NCI-H526 (cell line): ENCODE measurements at regions not wholly inside any gene's neighbourhood (a gene's known extent, or its start where the extent isn't known, plus 50 kb on each side); places are given as distances from the start of the nearest gene placed in this dataset.

Experiments
- DNase-seq, 2 experiments: peaks; one replicate each; lab custom pipeline; 2025; lab: John Stamatoyannopoulos, UW

DNA sequence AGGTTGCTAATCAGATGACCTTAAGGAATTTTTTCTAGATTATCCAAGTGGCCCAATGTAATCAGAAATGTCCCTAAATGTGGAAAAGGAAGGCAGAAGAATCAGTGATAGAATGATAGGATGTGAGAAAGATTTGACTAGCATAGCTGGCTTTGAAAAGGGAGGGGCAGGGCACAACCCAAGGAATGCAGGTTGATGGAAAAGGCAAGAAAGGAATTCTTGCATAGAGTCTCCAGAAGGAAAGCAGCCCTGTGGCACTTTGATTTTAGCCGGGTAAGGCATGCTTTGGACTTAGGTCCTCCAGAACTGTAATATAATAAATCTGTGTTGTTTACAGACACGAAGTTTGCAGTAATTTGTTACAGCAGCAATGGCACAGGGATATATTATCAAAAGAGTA is 375.7 kb upstream of the B3GALT2 start:
- DNase-seq = no peak

DNA sequence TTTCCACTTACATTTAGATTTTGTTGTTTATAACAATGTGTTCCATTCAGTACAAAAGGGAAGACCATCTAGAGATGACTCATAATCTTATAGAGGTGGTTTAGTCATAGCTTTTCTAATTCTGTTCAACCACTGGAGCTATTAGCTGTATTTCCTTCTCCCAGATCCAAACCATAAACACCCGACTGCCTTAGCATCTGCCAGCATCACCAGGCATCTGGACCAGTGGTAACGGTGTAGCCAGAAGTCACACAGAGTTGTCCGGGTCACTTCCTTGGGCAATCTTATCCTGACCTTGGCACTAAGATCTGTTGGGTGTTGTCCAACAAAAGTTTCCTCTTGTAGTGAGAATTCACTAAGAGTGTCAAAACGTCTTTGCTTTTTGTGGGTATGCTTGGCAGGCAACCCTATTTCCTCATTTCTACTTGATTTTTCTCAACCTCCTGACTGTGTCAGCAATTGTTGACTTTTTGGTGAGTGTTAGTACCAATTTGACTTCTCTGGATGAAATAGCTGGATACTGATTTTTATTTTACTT is 372.1 kb upstream of the B3GALT2 start:
- no peak for DNase-seq

DNA sequence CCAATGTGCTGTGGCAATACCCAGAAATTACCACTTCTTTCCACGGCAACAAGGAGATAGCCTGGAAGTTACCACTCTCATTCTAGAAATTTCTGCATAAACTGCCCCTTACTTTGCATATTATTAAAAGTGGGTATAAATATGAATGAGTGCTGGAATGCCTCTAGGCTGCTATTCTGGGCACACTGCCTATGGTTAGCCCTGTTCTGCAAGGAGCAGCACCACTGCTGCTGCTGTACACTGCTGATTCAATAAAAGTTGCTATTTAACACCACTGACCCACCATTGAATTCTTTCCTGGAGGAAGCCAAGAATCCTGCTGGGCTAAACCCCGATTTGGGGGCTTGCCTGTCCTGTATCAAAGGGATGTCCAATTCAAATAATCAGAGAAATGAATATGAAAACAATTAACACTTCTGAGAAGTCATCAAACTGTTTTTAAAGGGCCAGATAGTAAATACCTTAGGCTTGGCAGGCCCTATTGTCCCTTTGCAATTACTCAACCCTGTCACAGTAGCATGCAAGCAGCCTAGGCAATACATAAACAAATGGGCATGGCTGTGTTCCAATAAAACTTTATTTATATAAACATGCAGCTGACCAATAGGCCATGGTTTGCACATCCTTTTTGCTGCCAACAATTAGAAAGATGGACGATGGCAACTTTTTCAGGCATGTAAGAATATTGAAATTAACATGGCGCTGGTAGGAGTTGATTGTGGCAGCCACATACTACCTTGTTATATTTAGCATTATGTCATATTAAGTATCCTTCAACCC is 369.4 kb upstream of the B3GALT2 start:
- peak in 1 of 2 experiments; percentile 2 for DNase-seq

DNA sequence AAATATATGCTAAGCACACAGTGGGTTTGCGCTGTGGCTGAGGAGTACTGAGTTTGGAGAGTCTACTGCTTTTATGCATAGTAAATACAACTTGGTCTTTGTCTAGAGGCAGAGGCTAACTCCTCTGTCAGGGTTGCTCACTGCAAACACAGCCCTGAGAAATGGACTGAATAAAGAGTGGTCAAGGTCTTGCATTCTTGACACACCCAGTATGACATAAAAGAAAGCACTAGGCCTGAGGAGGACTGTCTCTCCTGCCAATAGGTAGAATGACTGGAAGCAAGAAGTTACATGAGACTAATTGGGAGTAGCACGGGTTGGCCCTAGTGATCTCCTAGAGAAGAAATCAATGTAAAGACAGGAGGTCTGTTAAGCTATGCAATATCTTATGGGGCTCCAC is 367.2 kb upstream of the B3GALT2 start:
- no peak for DNase-seq

DNA sequence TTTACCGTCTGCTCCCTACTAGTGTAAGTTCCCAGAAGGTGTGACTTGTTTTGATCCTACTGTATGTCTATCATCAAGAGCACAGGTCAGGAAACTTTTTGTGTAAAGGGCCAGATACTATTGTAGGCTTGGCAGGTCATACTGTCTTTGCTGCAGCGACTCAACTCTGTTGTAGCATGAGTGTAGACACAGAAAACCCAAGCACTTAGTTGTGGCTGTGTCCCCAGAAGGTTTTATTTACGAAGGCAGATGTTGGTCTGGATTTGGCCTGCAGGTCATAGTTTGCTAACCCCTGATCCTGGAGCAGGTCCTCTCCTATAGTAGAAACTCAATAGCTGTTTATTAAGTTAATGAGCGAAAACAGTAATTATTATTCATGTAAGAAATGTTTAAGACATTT is 365.9 kb upstream of the B3GALT2 start:
- DNase-seq = no peak

DNA sequence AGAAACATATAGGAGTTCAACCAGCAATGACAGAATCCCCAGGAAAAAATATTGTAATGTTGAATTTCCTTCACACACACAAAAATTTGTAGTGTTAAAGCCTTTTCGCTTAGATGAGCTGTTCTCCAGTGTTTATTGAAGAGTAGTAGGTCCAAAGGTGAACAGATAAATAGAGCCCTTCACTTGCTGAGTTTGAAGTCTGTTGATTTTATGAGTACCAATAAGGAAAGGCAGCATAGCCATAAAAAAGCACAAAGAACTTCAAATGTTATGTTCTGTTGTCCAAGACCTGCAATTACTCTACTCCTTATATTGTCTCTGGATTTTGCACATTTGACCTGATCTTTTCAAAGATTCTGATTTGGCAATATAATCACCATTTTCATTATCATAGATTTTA is 362.7 kb upstream of the B3GALT2 start:
- no peak for DNase-seq

DNA sequence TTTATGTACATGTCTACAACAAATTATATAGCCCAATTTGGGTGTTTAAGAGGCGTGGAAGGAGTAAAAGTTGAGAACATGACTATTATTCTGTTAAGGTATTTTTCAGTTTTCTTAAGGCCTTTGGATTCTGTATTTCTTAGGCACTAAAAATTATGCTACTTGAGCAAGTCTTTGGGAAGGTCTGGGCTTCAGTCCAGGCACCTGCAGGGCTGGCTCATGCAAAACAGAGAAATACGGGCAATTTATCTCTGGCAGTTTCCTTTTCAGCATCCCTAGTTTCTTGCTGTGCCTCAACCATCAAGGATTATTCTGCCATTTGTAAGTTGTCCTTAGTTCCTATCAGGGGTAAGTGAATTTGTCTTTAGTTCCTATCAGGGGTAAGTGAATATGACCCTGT is 358.8 kb upstream of the B3GALT2 start:
- peak; percentile 6 to 31 for DNase-seq

DNA sequence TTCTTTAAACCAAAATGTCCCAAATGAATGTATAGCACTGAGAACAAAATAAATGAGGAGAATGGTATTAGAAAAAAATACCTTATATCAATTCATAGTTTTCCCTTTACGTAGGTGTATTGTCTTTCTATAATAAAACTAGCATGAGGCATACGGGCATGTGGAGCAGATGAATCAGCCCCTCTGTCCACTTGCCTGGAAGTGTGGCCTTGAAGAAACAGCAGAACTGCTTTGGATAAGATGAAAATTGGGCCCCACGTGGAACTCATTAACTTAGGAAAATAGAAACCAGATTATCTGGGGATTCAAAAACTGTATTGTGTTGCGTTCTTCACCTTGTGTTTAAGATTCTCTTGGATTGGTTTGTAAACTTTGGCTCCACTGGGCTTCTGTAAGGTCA is 356.8 kb upstream of the B3GALT2 start:
- no peak for DNase-seq

DNA sequence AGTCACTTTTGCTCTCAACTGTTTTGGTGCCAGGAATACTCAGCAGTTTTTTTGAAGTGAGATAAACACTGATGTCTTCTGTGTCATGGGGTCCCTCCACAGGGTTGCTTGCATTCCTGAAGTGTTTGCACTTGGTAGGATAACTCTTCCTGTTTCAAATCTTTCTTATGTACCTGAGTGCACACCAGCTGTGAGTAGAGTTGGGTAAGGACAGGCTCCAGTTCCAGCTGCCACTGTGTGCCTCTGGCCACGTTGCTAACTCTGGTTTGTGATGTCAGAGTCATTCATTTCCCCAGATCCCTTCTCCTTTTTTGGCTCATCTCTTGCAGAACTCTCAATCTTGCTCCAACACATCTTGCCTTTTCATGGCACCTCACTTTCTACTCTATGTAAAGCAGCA is 356.3 kb upstream of the B3GALT2 start:
- no peak for DNase-seq

DNA sequence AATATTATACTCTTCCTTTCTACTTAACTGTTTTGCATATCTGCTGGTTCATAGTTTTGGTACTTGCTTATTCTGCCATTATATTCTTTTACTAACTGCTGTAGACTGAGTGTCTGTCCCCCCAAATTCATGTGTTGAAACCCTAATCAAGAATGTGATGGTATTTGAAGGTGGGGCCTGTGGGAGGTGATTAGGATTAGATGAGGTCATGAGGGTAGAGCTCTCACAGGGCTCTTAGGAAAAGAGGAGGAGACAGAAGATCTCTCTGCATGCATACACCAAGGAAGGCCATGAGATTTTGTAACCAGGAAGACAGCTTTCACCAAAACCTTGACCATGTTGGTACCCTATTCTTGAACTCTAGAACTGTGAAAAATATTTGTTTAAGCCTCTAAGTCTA is 354.1 kb upstream of the B3GALT2 start:
- DNase-seq = no peak

DNA sequence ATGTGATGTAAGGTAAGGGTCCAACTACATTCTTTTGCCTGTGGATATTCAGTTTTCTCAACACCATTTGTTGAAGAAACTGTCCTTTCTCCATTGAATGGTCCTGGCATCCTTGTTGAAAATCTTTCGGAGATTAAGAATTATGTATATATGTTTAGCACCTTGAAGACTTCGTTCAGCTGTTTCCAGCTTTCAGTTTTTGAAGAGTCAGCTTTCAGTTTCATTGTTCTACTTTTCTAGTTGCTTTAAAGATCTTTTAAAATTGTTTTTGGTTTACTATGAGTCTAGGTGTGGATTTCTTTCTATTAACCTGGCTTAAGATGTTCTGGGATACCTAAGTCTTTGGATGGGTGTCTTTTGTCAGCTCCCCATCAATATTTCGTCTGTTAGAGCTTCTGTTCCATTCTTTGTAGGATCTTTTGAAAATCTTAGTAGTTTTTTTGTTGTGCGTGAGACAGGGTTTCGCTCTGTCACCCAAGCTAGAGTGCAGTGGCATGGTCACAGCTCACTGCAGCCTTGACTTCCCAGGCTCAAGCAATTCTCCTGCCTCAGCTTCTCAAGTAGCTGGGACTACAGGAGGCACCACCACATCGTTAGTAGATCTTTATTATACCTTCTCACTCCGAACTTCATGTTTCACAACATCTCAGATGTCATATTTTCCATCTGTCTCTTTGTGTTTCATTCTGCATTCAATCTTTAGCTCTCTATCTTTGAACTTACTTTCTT is 353.5 kb upstream of the B3GALT2 start:
- no peak for DNase-seq

DNA sequence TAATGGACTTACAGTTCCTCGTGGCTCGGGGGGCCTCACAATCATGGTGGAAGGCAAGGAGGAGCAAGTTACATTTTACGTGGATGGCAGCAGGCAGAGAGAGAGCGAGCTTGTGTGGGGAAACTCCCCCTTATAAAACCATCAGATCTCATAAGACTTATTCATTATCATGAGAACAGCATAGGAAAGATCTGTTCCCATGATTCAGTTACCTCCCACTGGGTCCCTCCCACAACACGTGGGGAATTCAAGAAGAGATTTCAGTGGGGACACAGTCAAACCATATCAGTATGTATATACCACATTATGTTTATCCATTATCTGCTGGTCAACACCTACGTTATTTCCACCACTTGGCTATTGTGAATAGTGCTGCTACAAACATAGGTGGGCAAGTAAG is 352.3 kb upstream of the B3GALT2 start:
- no peak for DNase-seq

DNA sequence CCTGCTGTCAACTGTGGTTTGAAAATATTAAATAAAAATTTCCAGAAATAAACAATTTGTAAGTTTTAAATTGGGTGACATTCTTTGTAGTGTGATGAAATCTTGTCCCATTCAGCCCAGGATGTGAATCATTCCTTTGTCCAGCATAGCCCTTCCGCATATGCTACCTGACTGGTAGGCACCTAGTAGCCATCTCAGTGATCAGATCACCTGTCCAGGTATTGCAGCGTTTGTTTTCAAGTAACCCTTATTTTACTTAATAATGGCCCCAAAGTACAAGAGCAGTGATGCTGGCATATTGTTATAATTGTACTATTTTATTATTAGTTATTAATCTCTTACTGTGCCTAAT is 351.6 kb upstream of the B3GALT2 start:
- no peak for DNase-seq

DNA sequence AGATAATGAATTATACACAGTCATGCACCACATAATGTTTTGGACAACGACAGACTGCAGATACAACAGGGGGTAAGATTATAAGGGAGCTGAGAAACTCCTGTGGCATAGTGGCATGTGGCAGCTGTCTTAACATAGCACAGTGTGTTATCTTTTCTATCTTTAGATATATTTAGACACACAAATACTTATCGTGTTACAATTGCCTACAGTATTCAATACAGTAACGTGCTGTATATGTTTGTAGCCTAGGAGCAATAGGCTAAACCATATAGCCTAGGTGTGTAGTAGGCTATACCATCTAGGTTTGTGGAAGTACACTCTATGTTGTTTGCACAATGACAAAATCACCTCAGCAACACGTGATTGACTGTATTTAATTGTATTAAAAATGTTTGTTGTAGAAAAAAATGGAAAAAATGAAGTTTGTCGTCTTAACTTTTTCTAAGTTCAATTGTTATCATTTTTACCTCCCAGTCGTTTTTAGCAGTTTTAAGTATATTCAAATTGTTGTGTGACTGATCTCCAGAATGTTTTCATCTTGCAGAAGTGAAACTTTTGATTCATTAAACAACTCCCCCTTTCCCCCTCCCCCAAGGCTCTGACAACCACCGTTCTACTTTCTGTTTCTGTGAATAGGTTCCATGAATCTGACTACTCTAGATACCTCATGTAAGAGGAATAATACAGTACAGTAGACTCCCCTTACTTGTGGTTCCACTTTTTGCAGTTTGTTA is 351.0 kb upstream of the B3GALT2 start:
- DNase-seq = no peak

DNA sequence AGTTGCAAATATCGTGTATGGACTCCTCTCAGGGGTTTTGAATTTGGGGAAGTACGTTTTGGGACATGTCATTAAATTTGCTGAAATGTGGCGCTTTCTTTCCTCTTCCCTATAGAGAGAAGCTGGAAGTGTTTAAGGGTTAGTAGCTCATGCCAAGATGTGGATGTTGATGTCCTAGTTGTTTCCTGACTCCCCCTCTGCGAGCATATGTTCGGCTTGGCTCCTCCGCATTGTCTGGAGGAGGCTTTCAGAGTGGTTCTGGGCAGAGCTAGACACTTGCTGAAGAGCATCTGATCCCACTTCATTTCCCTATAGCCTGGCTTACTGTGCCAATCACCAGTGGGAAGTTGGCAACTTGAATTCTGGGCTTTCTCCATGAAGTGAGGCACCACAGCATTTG is 347.4 kb upstream of the B3GALT2 start:
- DNase-seq = no peak

DNA sequence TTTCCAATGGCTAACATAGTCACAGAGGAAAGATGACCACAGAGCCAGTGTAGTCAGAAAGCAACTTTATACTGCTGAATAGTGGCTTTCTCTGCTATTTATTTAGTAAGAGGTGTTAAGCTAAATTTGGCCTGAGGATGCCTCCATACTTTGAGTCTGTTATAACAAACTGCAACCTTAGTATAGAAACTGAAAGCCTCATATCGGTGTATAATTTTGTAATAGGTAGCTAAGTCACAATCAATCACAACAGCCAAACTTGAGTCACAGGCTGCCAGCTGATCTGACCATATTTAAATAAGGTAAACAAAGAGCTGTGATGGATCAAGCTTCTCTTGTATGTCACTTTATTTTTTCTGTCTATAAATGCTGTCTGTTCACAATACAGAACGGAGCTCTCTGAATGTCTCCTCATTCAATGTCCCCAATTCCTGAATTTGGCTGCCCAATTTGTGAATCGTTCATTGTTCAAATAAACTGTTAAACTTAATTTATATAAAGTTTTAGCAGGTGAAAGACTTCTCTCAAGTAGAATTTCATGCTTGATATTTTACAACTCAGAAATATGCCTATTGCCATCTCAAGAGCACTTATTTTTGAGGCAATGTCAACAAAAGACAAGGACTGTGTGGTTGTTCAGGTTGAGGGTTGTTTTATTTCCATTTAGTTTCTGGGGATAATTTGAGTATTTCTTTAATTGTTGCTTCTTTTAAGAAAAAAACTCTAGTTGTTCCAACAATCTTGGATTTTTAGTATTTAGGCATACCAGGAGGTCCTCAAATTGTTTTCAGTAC is 339.7 kb upstream of the B3GALT2 start:
- no peak for DNase-seq

DNA sequence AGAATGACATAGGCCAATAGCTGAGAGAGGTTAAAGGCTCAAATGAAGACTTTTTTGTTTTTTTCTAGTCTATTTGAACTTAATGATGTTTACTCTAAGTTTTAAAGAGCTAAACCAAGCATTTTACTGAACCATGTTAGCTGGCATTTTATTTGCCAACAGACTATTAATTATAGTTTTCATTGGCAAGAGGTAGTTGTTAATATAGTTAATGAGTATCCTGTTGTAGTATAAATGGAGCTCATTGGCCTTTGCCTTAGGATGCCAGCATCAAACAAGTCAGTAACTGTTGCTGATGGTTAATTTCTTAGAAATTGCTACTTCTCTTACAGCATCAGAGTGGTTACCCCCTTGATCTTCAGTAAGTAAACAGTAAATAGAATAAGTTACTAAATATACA is 339.0 kb upstream of the B3GALT2 start:
- no peak for DNase-seq

DNA sequence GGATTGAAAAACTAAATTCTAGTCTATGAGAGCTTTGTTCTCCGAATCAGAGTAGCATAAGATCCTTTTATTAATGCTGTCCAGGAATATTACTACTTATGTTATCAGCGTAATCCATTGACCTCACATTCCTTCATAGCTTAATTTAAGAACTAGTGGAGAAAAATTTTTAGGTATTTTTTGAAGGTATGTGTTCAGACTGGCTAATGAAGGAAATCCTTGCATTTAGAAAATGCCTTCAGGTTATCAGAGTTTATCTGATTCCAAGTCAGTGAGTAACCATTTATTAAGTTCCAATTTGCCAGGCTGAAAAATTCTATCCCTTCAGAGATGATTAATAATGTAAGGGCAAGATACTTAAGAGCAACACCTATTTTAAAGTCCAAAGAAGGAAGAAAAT is 338.2 kb upstream of the B3GALT2 start:
- DNase-seq = no peak

DNA sequence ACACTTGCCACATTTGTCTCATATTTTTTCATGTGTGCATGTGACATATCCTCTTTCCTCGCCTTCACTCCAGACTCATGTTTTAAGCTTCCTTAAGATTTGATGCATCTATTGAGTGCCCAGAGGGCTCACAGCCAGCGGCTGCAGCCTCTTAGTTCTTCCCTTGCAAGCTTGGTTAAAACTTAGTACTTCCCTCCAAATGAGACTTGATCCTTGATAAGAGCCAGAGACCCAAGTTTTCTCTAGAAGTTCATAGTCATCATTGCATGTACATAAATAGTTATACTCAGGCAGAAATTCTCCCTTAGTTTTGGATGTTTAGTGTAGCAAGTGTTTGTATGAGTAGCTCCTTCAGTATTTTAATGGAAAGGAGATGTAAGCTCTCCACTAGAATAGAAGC is 337.6 kb upstream of the B3GALT2 start:
- DNase-seq = no peak

DNA sequence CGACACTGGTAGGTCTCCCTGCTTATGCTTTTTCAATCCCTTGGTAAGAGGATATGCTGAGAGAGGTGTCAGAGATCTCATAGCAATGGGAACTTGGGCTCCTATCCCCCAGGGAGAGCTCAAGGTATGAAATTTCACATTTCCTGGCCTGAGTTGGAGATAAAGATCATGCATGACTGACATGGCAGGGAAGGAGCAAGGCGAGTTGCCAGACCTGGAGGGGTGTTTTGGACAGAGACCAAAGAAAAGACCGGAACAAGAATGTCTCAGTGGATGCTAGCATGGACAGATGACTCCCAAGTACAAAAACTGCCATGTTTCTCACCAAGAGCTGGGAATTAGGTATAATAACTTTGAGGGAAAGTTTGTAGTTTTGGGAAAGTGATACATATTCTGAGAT is 334.1 kb upstream of the B3GALT2 start:
- no peak for DNase-seq

DNA sequence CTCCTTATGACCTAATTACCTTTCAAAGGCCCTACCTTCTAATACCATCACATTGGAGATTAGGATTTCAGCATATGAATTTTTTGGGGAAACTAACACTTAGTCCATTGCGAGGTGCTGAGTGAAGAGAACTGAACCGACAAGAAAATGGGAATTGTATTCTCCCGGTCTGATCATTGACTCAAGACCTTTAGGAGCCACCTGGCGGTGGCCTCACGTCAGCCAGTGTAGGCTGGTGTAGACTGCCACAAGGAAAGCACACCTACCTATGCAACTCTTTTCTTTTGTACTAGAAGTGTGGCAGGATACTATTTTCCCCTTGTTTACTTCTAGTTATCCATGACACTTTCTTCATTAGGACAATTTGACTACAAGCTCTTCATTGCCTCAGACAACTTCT is 333.5 kb upstream of the B3GALT2 start:
- no peak for DNase-seq

DNA sequence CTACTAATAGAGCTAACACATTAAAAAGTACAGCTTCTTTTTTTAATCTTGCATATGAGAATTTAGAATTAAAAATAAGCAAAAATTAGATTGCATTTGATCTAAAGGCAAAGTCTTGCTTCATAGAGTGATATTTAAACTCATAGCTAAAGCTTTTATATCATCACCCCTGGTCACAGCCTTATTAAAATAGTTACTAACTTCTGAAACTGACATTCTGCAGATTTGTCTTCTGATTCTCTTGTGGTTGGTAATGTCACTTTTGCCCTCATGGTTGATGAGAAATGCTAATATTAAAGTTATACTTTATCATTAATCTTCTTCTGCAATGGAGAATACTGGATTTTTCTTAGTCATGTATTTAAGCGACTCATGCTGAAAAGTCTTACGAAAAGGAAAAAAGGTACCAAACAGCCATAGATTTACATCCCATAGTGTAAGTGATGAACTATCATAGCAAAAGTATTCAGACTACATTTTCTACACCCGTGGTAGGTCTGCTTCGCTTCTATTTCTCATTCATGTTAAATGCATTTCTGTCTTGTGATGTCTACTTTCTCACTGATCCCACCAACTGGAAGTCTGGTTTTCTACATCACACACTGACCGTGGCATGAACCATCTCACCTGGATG is 330.5 kb upstream of the B3GALT2 start:
- DNase-seq = no peak
